ENCODE measurements at regions not wholly inside any gene's neighbourhood (a gene's known extent, or its start where the extent isn't known, plus 50 kb on each side); places are given as distances from the start of the nearest gene placed in this dataset.

DNA sequence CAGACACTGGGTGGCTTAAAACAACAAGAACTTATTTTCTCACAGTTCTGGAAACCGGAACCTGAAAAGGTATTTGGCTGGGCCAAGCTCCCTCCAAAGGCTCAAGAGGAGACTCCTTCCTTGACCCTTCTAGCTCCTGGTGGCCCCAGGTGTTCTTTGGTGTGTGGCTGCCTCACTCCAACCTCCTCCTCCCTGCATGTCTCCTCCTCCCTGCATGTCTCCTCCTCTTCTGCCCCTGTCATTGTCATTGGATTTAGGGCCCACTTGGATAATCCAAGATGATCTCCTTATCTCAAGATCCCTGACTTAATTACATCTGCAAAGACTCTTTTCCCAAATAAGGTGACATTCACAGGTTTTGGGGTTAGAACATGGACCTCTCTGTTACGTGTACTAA lies 69.8 kb upstream of the MFGE8 start (continued):
- TF ChIP-seq, protein P1, sequence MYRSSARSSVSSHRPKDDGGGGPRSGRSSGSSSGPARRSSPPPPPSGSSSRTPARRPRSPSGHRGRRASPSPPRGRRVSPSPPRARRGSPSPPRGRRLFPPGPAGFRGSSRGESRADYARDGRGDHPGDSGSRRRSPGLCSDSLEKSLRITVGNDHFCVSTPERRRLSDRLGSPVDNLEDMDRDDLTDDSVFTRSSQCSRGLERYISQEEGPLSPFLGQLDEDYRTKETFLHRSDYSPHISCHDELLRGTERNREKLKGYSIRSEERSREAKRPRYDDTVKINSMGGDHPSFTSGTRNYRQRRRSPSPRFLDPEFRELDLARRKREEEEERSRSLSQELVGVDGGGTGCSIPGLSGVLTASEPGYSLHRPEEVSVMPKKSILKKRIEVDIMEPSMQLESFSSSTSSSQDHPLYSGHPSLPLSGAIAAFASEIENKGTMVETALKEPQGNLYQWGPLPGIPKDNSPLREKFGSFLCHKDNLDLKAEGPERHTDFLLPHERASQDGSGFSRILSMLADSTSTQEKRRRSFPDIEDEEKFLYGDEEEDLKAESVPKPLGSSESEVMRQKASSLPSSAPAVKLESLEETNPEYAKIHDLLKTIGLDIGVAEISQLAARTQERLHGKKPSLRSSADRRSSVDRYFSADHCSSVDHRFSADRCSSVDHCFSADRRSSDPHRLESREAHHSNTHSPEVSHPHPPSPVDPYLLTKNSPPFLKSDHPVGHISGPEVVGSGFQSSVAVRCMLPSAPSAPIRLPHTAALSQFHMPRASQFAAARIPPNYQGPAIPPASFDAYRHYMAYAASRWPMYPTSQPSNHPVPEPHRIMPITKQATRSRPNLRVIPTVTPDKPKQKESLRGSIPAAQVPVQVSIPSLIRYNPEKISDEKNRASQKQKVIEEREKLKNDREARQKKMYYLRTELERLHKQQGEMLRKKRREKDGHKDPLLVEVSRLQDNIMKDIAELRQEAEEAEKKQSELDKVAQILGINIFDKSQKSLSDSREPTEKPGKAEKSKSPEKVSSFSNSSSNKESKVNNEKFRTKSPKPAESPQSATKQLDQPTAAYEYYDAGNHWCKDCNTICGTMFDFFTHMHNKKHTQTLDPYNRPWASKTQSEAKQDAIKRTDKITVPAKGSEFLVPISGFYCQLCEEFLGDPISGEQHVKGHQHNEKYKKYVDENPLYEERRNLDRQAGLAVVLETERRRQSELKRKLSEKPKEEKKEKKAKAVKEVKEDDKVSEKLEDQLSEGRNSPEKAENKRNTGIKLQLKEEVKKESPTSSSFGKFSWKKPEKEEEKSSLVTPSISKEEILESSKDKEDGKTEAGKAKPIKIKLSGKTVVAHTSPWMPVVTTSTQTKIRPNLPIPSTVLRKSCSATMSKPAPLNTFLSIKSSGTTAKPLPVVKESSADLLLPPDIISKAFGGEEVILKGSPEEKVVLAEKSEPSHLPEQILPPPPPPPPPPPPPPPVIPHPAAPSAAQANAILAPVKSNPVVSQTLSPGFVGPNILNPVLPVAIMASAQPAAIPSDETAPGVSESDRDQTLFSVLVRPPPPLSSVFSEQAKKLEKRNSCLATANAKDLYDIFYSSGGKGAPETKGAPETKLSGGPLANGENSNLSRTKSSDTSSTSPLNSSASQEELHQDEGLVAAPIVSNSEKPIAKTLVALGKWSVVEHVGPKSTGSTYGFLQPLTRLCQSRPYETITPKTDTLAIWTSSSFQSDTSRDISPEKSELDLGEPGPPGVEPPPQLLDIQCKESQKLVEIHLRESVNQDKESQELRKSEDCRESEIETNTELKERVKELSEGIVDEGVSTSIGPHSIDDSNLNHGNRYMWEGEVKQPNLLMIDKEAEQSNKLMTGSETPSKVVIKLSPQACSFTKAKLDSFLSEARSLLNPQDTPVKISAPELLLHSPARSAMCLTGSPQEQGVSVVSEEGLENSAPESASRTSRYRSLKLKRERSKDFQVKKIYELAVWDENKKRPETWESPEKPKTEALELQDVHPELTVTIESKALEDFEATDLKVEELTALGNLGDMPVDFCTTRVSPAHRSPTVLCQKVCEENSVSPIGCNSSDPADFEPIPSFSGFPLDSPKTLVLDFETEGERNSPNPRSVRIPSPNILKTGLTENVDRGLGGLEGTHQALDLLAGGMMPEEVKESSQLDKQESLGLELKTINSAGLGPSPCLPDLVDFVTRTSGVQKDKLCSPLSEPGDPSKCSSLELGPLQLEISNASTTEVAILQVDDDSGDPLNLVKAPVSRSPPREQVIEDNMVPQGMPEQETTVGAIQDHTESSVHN (CRISPR knock-in tag; IDR thresholded peaks at IDR 0.05) = no peak
- TF ChIP-seq, protein P2, sequence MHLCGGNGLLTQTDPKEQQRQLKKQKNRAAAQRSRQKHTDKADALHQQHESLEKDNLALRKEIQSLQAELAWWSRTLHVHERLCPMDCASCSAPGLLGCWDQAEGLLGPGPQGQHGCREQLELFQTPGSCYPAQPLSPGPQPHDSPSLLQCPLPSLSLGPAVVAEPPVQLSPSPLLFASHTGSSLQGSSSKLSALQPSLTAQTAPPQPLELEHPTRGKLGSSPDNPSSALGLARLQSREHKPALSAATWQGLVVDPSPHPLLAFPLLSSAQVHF (CRISPR knock-in tag; IDR thresholded peaks at IDR 0.05) = no peak
- TF ChIP-seq NCOA2 (CRISPR knock-in tag; IDR thresholded peaks at IDR 0.05) = no peak

DNA sequence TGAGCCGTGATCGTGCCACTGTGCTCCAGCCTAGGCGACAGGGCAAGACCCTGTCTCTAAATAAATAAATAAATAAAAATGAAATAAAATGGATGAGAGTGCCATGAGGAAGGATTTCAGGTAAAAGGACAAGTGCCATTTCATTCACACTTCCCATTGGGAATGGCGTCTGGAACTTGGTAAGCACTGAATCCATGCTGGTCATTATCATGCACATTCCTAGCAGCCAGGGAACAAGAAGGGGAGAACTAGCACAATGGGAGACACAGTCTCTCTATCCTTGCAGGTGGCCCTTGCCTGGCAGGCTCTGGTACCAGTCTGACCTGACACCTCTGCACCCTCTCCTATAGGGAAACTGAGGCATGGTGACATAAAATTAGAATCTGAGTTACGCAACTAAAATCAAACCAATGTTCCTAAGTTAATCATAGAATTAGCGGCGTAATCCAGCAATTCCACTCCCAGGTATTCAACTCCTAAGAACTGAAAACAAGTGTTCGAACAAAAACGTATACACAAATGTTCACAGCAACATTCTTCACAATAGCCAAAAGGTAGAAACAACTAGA lies 70.8 kb upstream of the MFGE8 start:
- no peak for DNase-seq (ENCODE audit: low spot score)
- in situ Hi-C loops (cut with HindIII; ENCODE audit: extremely low pct_ligation_motif_present, low pct_unique_long_range_greater_than_20kb) = no loop called here
- Histone ChIP-seq H4K20me1 (ENCODE audit: insufficient read depth, low read length) (no peaks in the 10 kb centered on the region), H3K4me2 (ENCODE audit: low read depth, low read length) (no peak overlapping the region), H3K27ac (ENCODE audit: extremely low read length, insufficient read depth, low read length) (no peak overlapping the region), H2AFZ (ENCODE audit: low read length) (no peak overlapping the region), H3K36me3 (replicated peaks in 1 of 2; ENCODE audit: control insufficient read depth in 1 of 2, insufficient read depth in 2 of 2, low read length in 2 of 2) (no peaks in the 10 kb centered on the region), H3K79me2 (ENCODE audit: insufficient read depth, low read length) (no peaks in the 10 kb centered on the region), H3K27me3 (ENCODE audit: control insufficient read depth in 1 of 2, insufficient read depth in 2 of 2, low read length in 2 of 2) (peaks cover 0 to 8% of the 10 kb centered on the region in 2 experiments; a peak in 1 of 5 replicates), H3K9ac (ENCODE audit: insufficient read depth, low read depth, low read length) (no peak overlapping the region), H3K4me1 (ENCODE audit: insufficient read depth, low read length) (peaks cover 37% of the 10 kb centered on the region), H3K4me3 (replicated peaks in 1 of 3; ENCODE audit: insufficient read depth in 1 of 3, low read depth in 2 of 3, low read length in 3 of 3) (no peak overlapping the region), H3K9me3 (ENCODE audit: low read length) (no peaks in the 10 kb centered on the region)
- ChIA-PET CTCF (ENCODE audit: low intra/inter-chr PET ratio, low total read pairs) (no interaction called here), POLR2A (no interaction called here)
- intact Hi-C loops (cut with micrococcal nuclease; ENCODE audit: unreplicated experiment) = no loop called here
- no TSS peak for BruUV-seq (replicated peaks)
- no peak for ATAC-seq
- FAIRE-seq = no peak
- 87% methylated on average over 9 of the region's 9 CpGs for WGBS (ENCODE audit: low lambda C conversion rate)
- no peak for TF ChIP-seq ZNF619 (CRISPR knock-in tag; IDR thresholded peaks at IDR 0.05)
- TF ChIP-seq ZNF710 (CRISPR knock-in tag; IDR thresholded peaks at IDR 0.05; ENCODE audit: borderline replicate concordance) = no peak
- TF ChIP-seq ZBTB37 (CRISPR knock-in tag; IDR thresholded peaks at IDR 0.05) = no peak
- TF ChIP-seq, protein P3, sequence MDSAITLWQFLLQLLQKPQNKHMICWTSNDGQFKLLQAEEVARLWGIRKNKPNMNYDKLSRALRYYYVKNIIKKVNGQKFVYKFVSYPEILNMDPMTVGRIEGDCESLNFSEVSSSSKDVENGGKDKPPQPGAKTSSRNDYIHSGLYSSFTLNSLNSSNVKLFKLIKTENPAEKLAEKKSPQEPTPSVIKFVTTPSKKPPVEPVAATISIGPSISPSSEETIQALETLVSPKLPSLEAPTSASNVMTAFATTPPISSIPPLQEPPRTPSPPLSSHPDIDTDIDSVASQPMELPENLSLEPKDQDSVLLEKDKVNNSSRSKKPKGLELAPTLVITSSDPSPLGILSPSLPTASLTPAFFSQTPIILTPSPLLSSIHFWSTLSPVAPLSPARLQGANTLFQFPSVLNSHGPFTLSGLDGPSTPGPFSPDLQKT (CRISPR knock-in tag; IDR thresholded peaks at IDR 0.05; ENCODE audit: borderline replicate concordance) = no peak
- TF ChIP-seq ZNF460 (CRISPR knock-in tag; IDR thresholded peaks at IDR 0.05; ENCODE audit: borderline replicate concordance) = no peak
